ENCODE measurements at regions not wholly inside any gene's neighbourhood (a gene's known extent, or its start where the extent isn't known, plus 50 kb on each side); places are given as distances from the start of the nearest gene placed in this dataset.
"Not testable (repeated sequence)": the region's sequence is repeated elsewhere in the genome, so short reads cannot be mapped to it uniquely, and the experiment has no call there.

DNA sequence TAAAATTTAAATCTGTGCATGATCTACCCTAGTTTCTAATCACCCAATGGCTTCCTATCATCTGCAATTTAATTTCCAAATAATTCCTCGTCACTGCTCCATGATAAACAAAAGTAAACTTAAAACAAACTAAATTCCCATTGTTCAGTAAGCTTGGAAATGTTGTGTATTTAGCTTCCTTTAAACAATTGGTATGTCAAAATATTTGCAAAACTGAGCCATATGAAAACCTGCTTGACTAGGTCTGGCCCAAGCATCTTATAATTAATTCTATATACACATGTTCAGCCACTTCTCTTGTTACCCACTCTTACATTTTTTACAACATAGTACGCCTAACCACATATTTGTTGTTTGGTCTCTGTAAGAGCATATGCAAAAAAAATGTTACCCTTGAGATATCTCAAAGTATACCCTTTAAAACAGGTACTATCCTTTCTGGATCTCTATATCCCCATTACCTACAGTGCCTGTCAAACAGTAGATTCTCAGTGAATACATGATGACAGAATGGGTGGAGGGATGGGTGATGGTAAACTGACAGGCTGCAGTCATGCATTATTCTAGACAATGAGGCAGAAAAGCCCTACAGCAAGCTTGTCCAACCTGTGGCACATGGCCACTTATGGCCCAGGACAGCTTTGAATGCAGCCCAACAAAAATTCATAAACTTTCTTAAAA is 1277.9 kb upstream of the TENM4 start:
- Histone ChIP-seq H3K9me3 (ENCODE audit: control insufficient read depth, low read length) (no peaks in the 10 kb centered on the region), H3K9ac (ENCODE audit: low read length) (no peak overlapping the region), H3K27me3 (ENCODE audit: control insufficient read depth, insufficient read depth, low read length) (no peaks in the 10 kb centered on the region), H3K36me3 (ENCODE audit: control insufficient read depth, insufficient read depth, low read length) (no peaks in the 10 kb centered on the region), H3K4me1 (ENCODE audit: control insufficient read depth, insufficient read depth, low read length) (no peaks in the 10 kb centered on the region), H3K4me3 (ENCODE audit: low read length) (no peak overlapping the region)

DNA sequence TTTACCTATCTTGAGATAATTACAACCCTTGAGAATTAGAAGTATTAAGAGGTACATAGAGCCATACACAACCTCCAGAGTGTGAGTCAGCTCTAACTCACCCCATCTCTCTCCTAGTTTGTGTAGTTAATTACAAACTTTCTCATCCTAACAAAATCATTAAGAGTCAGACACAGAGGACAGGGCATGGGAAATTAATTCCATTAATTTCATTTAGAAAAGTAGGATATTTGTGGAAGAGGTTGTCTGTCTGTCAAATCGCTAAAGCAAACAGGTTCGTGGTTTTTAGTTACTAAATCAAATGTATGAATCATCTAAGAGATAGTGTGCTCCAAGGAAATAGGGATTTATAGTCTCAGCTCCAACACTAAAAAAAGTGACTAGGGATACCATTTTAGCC is 1261.4 kb upstream of the TENM4 start:
- Histone ChIP-seq H3K36me3 (ENCODE audit: control insufficient read depth, insufficient read depth, low read length) (no peaks in the 10 kb centered on the region), H3K4me1 (ENCODE audit: control insufficient read depth, insufficient read depth, low read length) (no peaks in the 10 kb centered on the region), H3K27me3 (ENCODE audit: control insufficient read depth, insufficient read depth, low read length) (no peaks in the 10 kb centered on the region), H3K9ac (ENCODE audit: low read length) (no peak overlapping the region), H3K4me3 (ENCODE audit: low read length) (no peak overlapping the region), H3K9me3 (ENCODE audit: control insufficient read depth, low read length) (no peaks in the 10 kb centered on the region)

DNA sequence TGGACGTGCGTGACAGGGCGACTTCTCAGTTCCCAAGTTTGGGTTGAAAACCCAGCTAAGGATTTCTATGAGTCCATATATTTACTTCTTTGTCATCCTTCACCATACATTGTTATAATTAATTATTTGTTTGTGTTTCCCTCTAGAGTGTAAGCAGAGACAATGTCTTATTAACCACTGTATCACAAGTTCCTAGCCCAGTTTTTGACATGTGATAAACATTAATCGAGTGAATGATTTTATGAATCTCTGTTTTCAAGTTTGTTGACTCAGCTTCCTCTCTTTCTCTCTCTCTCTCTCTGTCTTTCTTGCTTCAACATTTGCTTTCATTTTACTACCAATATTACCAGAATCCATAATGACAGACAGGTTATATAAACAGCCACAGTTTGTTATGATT is 1259.6 kb upstream of the TENM4 start:
- H3K9me3 ChIP-seq (ENCODE audit: control insufficient read depth, low read length), result no peaks in the 10 kb centered on the region
- no peaks in the 10 kb centered on the region for H3K27me3 ChIP-seq (ENCODE audit: control insufficient read depth, insufficient read depth, low read length)
- no peaks in the 10 kb centered on the region for H3K4me1 ChIP-seq (ENCODE audit: control insufficient read depth, insufficient read depth, low read length)
- no peaks in the 10 kb centered on the region for H3K36me3 ChIP-seq (ENCODE audit: control insufficient read depth, insufficient read depth, low read length)
- no peak overlapping the region for H3K4me3 ChIP-seq (ENCODE audit: low read length)
- no peak overlapping the region for H3K9ac ChIP-seq (ENCODE audit: low read length)

DNA sequence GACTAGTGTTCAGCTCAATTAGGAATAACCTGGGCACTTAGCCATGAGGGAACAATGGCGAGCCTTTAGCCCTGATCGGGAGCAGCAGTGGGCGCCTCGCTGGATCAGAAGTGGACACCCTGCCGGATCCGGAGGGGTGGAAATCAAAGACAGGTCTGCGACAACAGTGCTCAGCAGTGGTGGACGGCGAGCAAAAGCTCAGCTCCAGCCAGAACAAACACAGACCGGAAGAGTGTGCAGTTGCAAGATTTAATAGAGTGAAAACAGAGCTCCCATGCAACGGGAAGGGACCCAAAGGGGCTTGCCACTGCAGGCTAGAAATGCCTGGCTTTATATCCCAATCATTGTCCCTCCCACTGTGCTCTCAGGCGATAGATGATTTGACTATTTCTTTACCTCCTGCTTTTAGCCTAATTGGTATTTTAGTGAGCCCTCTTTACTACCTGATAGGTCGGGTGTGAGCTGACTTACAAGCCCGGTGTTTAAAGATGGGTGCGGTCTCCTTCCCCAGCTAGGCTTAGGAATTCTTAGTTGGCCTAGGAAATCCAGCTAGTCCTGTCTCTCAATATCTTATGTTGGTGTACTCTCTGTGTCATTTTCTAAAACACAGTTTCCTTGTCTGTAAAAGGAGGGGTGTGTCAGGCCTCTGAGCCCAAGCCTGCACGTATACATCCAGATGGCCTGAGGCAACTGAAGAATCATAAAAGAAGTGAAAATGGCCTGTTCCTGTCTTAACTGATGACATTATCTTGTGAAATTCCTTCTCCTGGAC is 1258.8 kb upstream of the TENM4 start:
- not testable (repeated sequence) for H3K36me3 ChIP-seq (ENCODE audit: control insufficient read depth, insufficient read depth, low read length); H3K27me3 ChIP-seq (ENCODE audit: control insufficient read depth, insufficient read depth, low read length); H3K4me1 ChIP-seq (ENCODE audit: control insufficient read depth, insufficient read depth, low read length); H3K9ac ChIP-seq (ENCODE audit: low read length); H3K4me3 ChIP-seq (ENCODE audit: low read length); H3K9me3 ChIP-seq (ENCODE audit: control insufficient read depth, low read length)

DNA sequence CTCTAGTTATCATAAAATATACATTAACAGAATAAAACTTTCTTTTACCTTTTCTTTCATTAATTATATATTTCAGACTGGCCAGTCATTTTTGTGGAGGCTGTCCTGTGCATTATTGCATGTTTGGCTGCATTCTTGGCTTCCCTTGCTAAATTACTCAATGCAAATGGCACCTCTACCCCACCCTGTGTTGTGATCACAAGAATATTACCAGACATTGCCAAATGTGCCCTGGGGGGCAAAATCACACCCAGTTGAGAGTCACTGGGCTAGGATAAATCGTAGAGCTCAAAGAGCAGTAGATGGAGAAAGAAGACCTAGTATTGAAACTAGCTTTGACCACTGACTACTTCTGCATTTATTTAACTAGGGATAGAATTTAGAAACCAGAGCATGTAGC is 1257.8 kb upstream of the TENM4 start:
- Histone ChIP-seq H3K9ac (ENCODE audit: low read length) (no peak overlapping the region), H3K9me3 (ENCODE audit: control insufficient read depth, low read length) (no peaks in the 10 kb centered on the region), H3K4me1 (ENCODE audit: control insufficient read depth, insufficient read depth, low read length) (no peaks in the 10 kb centered on the region), H3K27me3 (ENCODE audit: control insufficient read depth, insufficient read depth, low read length) (no peaks in the 10 kb centered on the region), H3K4me3 (ENCODE audit: low read length) (no peak overlapping the region), H3K36me3 (ENCODE audit: control insufficient read depth, insufficient read depth, low read length) (no peaks in the 10 kb centered on the region)

DNA sequence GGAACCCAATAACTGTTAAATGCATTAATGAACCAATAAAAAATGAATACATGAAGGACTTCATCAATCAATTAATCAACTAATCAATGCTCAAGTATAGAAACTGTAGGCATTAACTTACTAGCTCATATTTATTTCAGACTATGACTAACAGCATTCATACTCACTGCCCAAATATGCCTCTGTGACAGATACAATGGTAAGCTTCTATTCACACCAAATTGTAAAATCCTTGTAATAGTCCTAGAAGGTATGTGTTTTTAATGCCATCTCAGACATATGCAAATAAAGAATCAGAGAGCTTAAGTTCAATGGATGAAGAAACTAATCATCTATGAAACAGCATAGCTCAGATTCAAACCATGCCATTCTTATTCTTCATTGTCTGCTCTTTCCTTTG is 1253.6 kb upstream of the TENM4 start:
- no peak overlapping the region for H3K4me3 ChIP-seq (ENCODE audit: low read length)
- no peaks in the 10 kb centered on the region for H3K4me1 ChIP-seq (ENCODE audit: control insufficient read depth, insufficient read depth, low read length)
- H3K9ac ChIP-seq (ENCODE audit: low read length), result no peak overlapping the region
- H3K27me3 ChIP-seq (ENCODE audit: control insufficient read depth, insufficient read depth, low read length), result no peaks in the 10 kb centered on the region
- no peaks in the 10 kb centered on the region for H3K36me3 ChIP-seq (ENCODE audit: control insufficient read depth, insufficient read depth, low read length)
- no peaks in the 10 kb centered on the region for H3K9me3 ChIP-seq (ENCODE audit: control insufficient read depth, low read length)

DNA sequence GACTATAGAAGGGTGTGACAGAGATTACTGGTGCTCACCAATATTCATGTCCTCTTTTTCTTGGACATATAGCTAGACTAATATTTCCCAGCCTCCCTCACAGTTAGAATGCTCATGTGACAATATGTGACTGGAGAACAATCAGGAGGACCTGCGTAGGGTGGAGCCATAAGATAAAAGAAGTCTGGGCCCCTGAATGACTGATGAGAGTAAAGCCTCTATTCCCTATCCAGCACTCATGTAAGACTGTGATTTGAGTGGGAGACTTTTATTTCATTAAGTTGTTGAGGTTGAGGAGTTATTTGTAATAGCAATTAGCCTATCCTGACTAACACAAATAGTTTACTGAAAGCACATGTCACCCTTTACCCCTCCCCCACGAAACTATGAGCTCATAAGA is 1247.1 kb upstream of the TENM4 start:
- H3K27me3 ChIP-seq (ENCODE audit: control insufficient read depth, insufficient read depth, low read length), result no peaks in the 10 kb centered on the region
- no peak overlapping the region for H3K4me3 ChIP-seq (ENCODE audit: low read length)
- H3K9ac ChIP-seq (ENCODE audit: low read length), result no peak overlapping the region
- H3K36me3 ChIP-seq (ENCODE audit: control insufficient read depth, insufficient read depth, low read length), result no peaks in the 10 kb centered on the region
- no peaks in the 10 kb centered on the region for H3K9me3 ChIP-seq (ENCODE audit: control insufficient read depth, low read length)
- H3K4me1 ChIP-seq (ENCODE audit: control insufficient read depth, insufficient read depth, low read length), result no peaks in the 10 kb centered on the region

DNA sequence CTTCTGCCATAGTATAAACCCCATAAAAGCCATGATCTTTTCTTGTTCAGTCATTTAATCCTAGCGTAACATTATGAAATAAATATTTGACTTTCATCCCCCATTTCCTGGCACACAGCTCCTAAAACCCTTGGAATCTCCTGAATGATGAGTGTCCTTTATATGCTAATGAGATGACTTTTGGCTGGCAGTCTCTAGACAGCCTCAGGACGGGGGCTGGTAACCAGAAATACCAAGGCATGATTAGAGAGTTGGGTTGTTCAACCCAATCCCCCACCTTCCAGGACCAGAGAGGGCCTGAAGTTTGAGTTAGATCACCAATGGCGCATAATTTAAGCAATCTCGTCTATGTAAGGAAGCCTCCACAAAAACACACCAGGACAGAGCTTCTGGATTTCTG is 1246.1 kb upstream of the TENM4 start:
- Histone ChIP-seq H3K9me3 (ENCODE audit: control insufficient read depth, low read length) (no peaks in the 10 kb centered on the region), H3K36me3 (ENCODE audit: control insufficient read depth, insufficient read depth, low read length) (no peaks in the 10 kb centered on the region), H3K4me1 (ENCODE audit: control insufficient read depth, insufficient read depth, low read length) (no peaks in the 10 kb centered on the region), H3K9ac (ENCODE audit: low read length) (no peak overlapping the region), H3K4me3 (ENCODE audit: low read length) (no peak overlapping the region), H3K27me3 (ENCODE audit: control insufficient read depth, insufficient read depth, low read length) (no peaks in the 10 kb centered on the region)

DNA sequence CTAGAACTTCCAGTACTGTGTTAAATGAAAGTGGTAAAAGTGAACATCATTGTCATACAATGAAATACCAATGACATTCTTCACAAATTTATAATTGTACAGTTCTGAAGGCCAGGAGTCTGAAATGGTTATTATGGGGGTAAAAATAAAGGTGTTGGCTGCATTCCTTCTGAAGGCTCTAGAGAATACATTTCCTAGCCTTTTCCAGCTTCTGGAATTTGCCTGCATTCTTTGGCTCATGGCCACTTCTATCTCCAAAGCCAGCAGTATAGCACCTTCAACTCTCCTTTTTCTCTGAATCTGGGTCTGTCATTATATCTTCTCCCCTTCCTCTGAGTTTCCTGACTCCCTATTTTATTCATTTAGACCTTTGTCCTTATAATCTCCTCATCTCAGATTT is 1232.7 kb upstream of the TENM4 start:
- H3K9ac ChIP-seq (ENCODE audit: low read length), result no peak overlapping the region
- no peaks in the 10 kb centered on the region for H3K9me3 ChIP-seq (ENCODE audit: control insufficient read depth, low read length)
- H3K4me1 ChIP-seq (ENCODE audit: control insufficient read depth, insufficient read depth, low read length), result no peaks in the 10 kb centered on the region
- no peaks in the 10 kb centered on the region for H3K36me3 ChIP-seq (ENCODE audit: control insufficient read depth, insufficient read depth, low read length)
- no peaks in the 10 kb centered on the region for H3K27me3 ChIP-seq (ENCODE audit: control insufficient read depth, insufficient read depth, low read length)
- no peak overlapping the region for H3K4me3 ChIP-seq (ENCODE audit: low read length)

DNA sequence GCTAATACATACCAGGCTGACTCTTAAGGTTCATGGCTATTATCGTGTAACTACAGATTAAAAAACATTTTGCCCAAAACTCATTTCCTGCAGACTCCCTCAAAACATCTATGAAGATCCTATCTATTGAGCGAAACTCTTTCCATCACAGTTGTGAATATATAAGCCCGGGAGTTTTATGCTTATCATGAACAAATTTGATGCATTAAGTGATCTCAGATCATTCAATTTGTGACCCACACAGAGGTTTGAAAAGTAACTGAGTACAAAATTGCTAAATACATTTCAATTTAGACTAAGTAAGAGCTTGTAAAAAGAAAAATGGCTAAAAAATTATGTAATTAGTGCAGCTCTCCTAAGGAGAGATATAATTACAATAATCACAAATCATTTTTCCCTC is 1228.8 kb upstream of the TENM4 start:
- H3K4me1 ChIP-seq (ENCODE audit: control insufficient read depth, insufficient read depth, low read length), result no peaks in the 10 kb centered on the region
- H3K27me3 ChIP-seq (ENCODE audit: control insufficient read depth, insufficient read depth, low read length), result no peaks in the 10 kb centered on the region
- H3K9me3 ChIP-seq (ENCODE audit: control insufficient read depth, low read length), result no peaks in the 10 kb centered on the region
- no peak overlapping the region for H3K9ac ChIP-seq (ENCODE audit: low read length)
- H3K4me3 ChIP-seq (ENCODE audit: low read length), result no peak overlapping the region
- H3K36me3 ChIP-seq (ENCODE audit: control insufficient read depth, insufficient read depth, low read length), result no peaks in the 10 kb centered on the region

DNA sequence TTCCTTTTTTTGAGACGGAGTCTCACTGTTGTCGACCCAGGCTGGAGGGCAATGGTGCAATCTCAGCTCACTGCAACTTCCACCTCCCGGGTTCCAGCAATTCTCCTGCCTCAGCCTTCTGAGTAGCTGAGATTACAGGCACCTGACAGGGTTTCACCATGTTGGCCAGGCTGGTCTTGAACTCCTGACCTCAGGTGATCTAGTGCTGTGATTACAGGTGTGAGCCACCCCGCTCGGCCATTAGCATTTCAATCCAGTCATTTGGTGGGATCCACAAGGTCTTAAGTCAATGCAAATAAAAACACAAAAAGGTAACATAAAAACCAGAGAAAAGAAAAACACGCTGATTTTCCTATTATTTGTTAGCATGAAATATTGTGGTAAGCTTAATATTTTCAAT is 1227.2 kb upstream of the TENM4 start:
- no peak overlapping the region for H3K9ac ChIP-seq (ENCODE audit: low read length)
- H3K36me3 ChIP-seq (ENCODE audit: control insufficient read depth, insufficient read depth, low read length), result no peaks in the 10 kb centered on the region
- H3K4me1 ChIP-seq (ENCODE audit: control insufficient read depth, insufficient read depth, low read length), result no peaks in the 10 kb centered on the region
- H3K9me3 ChIP-seq (ENCODE audit: control insufficient read depth, low read length), result no peaks in the 10 kb centered on the region
- no peaks in the 10 kb centered on the region for H3K27me3 ChIP-seq (ENCODE audit: control insufficient read depth, insufficient read depth, low read length)
- no peak overlapping the region for H3K4me3 ChIP-seq (ENCODE audit: low read length)

DNA sequence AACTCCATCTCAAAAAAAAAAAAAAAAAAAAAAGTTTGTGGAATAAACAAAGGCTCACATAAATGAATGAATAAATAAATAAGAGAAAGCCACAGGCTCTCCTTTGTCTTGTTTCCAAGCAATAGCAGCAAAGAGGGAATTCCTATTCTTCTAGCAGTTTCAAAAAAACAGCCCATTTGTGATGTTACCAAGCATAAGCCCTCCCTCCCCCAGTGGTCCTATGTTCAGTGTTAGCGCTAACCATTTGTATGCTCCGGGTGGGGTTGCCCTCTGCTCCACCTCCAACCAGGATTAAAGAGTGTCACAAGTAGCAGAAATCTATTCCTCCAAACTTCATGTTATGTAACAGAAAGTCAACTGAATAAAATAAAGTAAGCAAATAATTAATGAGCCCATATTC is 1215.0 kb upstream of the TENM4 start:
- H3K4me3 ChIP-seq (ENCODE audit: low read length), result no peak overlapping the region
- H3K36me3 ChIP-seq (ENCODE audit: control insufficient read depth, insufficient read depth, low read length), result no peaks in the 10 kb centered on the region
- no peaks in the 10 kb centered on the region for H3K9me3 ChIP-seq (ENCODE audit: control insufficient read depth, low read length)
- H3K9ac ChIP-seq (ENCODE audit: low read length), result no peak overlapping the region
- no peaks in the 10 kb centered on the region for H3K27me3 ChIP-seq (ENCODE audit: control insufficient read depth, insufficient read depth, low read length)
- H3K4me1 ChIP-seq (ENCODE audit: control insufficient read depth, insufficient read depth, low read length), result no peaks in the 10 kb centered on the region
